ENCODE measurements at regions not wholly inside any gene's neighbourhood (a gene's known extent, or its start where the extent isn't known, plus 50 kb on each side); places are given as distances from the start of the nearest gene placed in this dataset.

- TF ChIP-seq REST (IDR thresholded peaks at IDR 0.05; ENCODE audit: low read depth) (no peak), ZNF274 (IDR thresholded peaks at IDR 0.05; ENCODE audit: low read depth, low read length) (no peak), SIN3A (IDR thresholded peaks at IDR 0.05; ENCODE audit: low read depth) (no peak), TCF7L2 (IDR thresholded peaks at IDR 0.05; ENCODE audit: borderline replicate concordance, extremely low read depth, insufficient read depth, insufficient read length) (no peak), POLR2A (IDR thresholded peaks at IDR 0.05; ENCODE audit: borderline replicate concordance, extremely low read depth, insufficient read depth, insufficient read length) (no peak), RAD21 (IDR thresholded peaks at IDR 0.05; ENCODE audit: low read depth) (no peak), JUND (IDR thresholded peaks at IDR 0.05) (no peak)
- TF ChIP-seq, protein P1, sequence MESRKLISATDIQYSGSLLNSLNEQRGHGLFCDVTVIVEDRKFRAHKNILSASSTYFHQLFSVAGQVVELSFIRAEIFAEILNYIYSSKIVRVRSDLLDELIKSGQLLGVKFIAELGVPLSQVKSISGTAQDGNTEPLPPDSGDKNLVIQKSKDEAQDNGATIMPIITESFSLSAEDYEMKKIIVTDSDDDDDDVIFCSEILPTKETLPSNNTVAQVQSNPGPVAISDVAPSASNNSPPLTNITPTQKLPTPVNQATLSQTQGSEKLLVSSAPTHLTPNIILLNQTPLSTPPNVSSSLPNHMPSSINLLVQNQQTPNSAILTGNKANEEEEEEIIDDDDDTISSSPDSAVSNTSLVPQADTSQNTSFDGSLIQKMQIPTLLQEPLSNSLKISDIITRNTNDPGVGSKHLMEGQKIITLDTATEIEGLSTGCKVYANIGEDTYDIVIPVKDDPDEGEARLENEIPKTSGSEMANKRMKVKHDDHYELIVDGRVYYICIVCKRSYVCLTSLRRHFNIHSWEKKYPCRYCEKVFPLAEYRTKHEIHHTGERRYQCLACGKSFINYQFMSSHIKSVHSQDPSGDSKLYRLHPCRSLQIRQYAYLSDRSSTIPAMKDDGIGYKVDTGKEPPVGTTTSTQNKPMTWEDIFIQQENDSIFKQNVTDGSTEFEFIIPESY (IDR thresholded peaks at IDR 0.05; ENCODE audit: extremely low read depth, insufficient replicate concordance, low read length) = no peak
Measured at GRCh38 chr15:70475407-70475781, 288.0 kb downstream of the UACA start (continued).
